SKM-1 treated with dmso at 0.1 percent for 144 hours (cell line): ENCODE measurements at regions not wholly inside any gene's neighbourhood (a gene's known extent, or its start where the extent isn't known, plus 50 kb on each side); places are given as distances from the start of the nearest gene placed in this dataset.

Source experiments
- DNase-seq: peaks from one replicate; lab custom pipeline; 2025; ENCODE audit not compliant: unreplicated experiment; lab: John Stamatoyannopoulos, UW

DNA sequence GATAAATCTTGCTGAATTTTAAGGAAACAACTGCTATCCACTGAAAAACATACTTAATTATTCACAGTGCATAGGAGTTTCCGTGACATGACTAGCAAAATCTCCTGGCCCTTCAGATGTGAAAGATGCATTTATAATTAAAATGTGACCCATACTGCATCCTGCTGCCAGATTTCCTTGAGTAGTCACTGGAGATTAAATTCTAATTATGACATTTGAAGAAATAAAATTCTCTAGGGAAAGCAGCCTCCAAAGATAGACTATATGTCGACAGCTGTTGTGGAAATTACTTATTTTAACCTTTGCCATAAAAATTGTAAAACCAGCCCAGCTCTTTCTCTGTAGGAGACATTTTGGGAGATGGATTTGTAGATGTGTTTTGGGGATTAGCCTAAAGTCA is 193.6 kb upstream of the SMC2 start:
- no peak for DNase-seq

DNA sequence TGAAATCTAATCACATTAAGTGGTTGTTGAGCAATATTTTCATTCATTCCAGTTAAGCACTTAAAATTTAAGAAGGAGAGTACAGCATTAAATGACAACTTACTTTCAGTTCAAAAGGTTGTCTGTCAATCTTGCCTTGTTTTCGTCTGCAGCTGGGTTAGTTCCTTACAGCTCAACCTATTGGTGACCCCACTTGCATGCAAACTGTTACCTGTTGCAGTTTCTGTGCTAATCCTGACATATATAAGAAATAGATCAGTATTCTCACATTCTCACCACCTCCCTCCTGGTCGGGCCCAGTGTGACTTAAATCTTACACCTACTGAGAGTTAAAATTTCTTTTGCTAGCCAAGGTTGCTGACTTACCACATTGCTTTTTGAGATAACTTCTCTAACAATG is 191.8 kb upstream of the SMC2 start:
- DNase-seq: no peak

DNA sequence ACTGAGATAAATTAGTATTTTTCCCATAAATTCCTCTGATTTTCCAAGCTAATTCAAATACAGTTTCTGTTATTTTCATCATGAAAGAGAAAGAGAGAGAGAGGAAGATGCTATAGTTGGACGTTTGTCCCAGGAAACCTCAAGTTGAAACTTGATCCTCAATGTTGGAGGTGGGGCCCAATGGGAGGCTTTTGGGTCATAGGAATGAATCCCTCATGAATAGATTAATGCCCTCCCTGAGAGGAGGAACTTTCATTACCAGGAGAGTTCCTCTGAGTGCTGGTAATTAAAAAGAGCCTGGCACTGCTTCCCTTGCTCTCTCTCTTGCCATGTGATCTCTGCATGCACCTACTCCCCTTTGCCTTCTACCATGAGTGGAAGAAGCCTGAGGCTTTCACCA is 189.9 kb upstream of the SMC2 start:
- DNase-seq: no peak

DNA sequence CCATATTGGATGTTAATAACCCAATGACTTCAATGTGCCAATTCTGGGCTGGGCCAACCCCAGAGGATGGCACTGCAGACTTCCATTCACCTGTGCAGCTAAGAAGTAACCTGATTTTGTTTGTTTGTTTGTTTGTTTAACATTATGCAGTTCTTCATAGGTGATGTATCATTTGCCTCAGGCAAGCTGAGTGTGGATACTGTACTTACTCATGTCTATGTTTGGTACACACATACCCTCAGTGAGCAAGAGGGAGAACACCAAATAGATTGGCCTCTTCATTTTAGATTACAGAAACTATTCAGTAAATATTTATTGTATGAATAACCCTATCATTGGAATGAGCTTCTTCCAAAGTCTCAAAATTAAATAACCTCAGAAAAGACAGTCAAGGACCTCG is 180.2 kb upstream of the SMC2 start:
- DNase-seq: no peak

DNA sequence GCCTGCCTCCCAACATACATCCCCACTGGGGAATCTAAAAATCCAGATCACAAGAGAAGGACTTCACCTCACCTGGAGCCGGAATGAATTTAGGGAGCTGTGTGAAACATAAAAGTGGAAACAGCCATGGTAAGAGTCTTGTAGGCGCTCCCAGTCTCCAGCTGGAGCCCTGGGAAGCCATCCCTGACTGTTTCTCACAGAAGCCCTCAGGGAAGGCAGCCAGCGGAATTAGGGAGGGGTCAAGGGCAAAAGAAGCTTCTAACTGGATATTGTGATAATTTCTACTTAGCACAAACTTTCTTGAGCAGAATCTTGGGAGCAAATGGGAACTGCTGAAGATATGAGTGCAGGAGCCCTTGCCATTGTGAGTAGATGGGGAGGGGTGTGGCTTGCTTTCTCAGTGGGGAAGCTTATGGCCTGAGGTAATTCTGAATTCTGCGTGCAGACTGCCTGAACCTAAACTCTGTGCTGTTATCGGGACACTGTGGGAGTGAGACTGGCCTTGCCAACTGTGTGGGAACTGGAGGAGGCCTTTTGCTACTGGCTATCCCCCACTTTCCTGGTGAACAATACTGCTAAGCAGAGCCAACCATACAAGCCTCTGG is 174.4 kb upstream of the SMC2 start:
- no peak for DNase-seq

DNA sequence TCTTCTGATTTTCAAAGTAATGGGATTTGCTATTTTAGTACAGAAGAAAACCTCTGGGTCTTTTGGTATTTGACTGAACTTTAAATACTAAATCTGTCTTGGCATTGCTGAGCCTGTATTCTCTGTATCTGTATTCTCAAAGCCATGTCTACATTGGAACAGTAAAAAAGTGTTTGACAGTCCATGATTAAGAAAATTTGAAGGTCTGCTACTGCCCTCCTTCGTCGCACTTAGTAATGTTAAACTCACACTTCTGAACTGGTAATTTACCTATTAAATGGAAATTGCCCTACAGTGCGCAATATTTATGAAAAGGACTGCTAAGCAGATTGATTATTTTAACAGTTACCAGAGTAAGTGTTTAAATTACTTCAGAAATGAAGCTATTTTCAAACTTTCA is 165.7 kb upstream of the SMC2 start:
- no peak for DNase-seq

DNA sequence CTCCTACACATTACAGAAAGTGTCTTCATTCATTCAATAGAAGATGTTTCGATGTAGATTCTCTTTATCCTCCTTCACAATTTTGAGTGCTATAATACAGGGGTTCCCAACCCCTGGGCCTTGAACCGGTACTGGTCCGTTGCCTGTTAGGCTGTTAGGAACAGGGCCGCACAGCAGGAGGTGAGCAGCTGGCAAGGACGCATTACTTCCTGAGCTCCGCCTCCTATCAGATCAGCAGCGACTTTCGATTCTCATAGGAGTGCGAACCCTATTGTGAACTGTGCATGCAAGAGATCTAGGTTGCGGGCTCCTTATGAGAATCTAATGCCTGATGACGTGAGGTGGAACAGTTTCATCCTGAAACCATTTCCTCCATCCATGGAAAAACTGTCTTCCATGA is 153.0 kb upstream of the SMC2 start:
- no peak for DNase-seq

DNA sequence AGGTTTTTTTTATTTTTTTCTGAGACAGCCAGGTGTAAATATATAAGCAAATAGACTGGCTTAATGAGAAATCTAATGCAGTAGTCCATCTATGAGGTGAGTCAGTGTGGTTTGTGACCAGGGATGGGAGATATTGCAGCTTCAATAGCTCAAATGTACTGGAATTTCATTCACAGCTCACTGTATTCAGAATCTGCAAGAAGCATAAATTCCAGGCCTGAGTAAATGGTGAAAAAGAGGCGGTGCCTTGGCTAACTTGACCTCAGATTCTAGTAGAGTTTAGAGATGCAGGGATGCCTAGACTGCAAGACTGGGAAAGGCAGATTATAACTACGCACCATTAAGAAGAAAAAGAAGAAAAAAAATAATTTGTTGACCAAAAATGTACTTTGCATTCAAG is 151.9 kb upstream of the SMC2 start:
- DNase-seq: no peak

DNA sequence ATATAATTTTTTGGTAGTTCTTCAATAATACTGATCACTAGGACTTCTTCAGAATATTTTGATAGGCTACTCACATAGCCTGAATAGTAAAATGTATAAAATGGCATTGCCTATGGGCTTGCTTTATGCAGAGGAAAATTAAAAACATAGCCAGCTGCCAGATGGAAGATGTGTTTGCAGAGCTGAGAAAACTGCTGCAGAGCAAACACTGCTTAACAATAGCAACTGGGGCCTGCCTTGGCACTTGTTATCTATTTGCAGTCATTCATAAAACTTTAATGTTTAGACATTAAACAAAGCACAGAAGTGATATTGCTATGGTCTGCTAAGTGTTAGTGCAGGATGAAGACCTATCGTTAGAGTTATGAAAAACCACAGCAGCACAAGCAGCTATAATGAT is 151.5 kb upstream of the SMC2 start:
- DNase-seq: no peak

DNA sequence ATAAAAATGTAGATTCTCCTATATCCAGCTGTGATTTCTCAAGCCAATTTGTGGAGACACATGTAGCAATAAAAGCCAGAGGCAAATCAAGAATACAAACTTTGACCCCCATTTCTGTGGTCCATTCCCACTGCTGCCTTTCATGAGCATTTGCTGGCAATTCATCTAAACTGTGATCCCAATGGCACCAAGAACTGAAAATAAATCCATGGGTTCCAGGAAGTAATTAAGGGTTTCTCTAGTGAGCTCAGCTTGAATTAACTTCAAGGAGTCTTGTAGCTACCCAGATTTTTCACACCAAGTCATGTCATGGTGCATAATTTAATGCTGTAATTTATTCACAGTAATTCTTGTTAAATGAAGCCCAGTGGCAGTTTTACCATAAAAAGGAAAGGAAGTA is 145.0 kb upstream of the SMC2 start:
- DNase-seq: no peak

DNA sequence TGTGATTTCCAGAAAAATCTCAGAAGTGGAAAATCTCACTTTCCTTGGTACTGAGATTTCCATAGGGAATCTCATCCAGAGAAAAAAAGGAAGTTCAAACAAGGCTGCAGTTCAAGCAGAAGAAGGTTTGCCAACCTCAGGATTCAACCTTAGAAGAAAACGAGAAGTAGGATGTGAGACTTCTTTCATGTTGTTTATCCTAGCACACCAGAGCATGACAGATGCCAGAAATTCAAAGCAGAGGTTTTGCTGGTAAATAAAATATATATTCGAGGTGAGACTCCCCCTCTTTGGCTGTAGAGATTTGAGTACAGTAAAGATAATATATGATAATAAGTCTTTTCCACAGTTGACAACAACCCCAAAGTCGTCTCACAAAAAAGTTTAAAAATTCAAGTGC is 116.9 kb upstream of the SMC2 start:
- no peak for DNase-seq

DNA sequence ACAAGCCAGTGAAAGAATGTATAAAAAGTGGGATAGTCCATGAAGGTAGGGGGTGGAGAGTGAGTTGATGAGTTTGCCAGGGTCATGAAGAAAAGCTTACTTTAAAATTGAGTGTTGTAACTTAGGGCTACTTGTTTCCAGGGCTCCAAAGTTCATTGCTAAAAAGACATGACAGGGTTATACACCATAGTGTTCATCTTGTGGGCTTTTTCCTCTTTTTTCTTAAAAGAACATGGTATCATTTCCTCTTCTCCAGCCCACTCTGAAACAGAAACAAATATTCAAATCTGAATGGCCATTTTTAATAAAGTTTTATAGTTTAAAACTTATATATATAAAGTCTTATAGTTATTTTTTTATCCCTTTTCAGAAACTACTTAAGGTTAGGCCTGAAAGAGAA is 115.7 kb upstream of the SMC2 start:
- DNase-seq: no peak

DNA sequence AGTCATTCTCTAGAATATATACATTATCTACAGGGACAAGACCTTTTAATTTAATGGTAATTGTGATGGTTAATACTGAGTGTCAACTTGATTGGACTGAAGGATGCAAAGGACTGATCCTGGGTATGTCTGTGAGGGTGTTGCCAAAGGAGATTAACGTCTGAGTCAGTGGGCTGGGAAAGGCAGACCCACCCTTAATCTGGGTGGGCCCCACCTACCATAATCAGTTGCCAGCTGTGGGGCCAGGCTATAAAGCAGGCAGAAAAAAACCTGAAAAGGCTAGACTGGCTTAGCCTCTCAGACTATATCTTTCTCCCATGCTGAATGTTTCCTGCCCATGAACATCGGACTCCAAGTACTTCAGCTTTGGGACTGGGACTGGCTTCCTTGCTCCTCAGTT is 112.2 kb upstream of the SMC2 start:
- no peak for DNase-seq

DNA sequence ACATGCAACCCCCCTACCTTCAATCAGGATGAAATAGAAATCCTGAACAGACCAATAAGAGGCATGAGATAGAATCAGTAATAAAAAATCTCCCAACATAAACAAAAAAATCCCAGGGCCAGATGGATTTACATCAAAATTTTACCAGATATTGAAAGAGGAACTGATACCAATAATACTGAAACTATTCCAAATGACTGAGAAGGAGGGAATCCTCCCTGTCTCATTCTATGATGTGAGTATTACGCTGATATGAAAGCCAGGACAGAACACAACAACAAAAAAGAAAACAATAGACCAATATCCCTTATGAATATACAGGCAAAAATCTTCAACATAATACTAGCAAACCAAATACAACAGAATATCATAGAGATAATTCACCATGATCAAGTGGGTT is 109.0 kb upstream of the SMC2 start:
- no peak for DNase-seq

DNA sequence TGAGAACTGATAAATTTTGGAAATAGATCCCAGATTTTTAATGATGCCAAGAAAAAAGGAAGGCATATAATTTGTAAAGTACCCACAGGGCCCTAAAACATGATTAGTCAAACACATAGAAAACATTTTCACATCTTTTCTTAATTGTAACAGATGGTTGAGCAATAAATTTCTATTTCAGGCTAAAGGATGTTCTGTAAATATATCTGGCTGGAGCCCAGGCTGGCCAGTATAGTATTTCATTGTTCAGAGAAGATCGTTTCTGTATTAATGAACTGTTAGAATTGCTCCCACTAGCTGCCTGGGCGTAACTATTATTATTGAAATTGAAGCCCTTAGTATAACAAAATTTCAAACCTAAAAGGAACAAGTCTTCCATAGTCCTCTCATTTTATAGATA is 105.3 kb upstream of the SMC2 start:
- DNase-seq: no peak

DNA sequence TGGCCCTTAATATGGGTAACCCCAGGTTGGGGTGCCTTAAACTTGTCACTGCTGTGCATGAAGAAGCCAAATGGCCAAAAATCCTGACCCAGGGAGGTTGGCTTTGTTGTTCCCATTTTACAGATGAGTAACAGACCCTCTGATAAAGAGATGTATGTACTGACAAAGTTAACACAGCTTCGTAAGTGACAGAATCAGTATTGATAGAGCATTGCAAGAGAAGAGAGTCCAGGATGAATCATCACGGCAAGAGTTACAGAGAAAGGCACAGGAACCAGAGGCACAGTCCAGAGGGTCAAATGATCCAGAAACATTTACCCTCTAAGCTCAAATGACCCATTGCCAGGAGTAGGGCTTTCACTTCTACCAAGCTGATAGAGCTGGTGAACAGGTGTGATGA is 103.8 kb upstream of the SMC2 start:
- no peak for DNase-seq

DNA sequence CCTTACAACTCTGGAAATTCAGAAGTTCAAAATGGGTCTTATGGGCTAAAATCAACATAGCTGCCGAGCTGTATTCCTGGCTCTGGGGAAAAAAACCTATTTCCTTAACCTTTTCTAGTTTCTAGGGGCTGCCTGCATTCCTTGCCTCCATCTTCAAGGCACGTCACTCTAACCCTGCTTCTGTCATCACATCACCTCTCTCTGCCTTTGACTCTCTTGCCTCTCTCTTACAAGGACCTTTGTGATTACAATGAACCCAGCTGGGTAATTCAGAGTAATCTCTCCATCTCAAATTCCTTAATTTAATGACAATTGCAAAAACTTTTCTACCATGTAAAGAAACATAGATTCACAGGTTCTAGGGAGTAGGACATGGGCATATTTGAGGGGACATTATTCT is 103.1 kb upstream of the SMC2 start:
- no peak for DNase-seq

DNA sequence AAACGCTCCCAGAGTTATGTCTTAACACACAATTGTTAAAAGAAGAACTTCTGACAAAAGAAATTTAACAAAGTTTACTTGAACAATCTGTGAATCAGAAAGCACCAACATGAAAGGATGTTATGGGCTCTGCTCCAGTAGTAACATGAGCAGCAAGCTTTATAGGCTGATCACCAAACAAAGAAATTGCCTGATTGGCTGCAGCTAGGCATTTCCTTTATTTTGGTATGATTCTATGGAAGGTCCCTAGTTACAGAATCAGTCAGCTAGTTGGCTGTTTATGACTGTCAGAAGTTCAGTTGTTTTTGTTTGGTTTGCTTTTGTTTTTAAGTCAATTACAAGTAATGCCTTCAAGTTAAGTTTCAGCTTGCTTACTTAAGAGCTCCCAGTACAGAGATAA is 102.4 kb upstream of the SMC2 start:
- DNase-seq: no peak

DNA sequence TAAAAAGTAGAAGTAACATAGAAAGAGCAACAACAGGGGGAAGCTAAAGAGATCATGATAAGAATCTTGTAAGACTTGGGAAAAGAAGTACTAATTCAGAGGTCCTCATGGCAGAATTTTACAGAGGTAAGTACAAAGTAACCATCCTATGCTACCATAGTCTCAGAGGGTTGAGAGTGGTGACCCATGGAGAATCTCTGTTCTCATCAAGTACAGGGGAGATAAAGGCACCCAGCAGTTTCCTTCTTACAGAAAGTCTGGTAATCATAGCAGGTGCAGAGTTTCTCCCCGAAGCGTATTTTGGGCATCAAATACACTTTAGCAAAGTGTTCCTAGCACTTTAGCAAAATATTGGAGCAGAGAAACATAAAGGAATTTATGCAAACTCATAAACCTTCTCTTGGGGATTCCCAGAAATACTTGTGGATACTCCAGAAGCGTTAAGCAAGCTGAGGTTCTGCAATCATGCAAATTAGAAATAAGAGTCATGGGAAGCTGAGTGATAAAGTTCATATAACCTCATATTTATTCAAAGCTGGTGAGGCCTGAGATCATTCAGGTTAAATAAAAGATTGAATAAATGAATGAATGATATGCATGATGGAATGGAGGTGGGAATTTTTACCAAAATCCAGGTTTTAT is 101.0 kb upstream of the SMC2 start:
- DNase-seq: no peak

DNA sequence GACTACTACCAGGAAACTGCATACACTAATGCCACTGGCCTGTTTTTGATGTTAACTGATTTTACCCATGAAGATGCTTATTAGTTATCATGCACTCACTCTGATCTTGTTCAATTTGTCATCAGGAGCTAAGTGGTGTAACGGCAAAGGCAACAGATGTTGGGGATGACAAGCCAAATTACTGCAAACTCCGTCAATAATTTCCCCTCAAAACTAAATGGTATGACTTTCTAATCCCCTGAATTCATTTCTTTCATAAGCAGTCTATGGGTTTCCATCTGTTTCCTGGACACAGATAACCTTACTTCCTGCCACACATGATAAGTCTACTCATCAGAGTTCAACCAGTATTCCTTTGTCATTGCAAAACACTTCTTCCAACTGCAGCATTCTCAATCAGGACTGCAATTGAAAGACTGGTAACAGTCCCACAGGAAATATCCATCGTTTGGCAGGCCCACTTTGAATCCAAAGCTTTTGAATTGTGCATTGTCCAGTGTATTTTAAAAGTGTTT is 96.2 kb upstream of the SMC2 start:
- DNase-seq: no peak

DNA sequence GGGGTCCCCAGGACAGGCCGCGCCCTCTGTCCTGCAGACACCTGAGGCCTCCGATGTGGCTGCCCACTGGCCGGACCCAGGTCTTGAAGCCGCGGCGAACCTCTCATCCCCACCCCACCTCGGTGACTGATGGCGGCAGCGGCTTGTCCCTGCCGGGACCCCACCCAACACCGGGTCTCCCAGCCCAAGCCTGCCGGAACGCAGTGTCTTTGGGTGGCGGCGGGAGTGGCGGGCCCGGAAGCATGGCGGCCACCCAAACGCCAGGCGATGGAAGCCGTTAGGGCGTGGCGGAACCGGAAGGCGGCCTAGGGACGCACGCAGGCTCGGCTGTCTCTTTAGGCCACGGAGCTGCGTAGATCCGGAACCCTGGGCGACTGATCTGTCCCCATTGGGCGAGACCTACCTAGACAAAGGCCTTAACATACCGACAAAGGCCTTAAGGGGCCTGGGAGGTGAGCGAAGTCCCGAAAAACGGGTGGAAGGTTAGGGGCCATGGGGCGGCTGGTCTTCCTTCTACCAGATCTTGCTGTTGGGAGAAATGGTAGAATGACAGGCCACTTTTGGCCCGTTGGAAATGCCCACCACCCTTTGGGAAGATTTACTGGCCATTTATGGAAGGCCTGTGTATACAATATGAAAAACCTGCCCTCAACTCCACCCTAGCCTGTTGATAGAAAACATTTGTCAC is 94.6 kb upstream of the SMC2 start:
- DNase-seq: no peak

DNA sequence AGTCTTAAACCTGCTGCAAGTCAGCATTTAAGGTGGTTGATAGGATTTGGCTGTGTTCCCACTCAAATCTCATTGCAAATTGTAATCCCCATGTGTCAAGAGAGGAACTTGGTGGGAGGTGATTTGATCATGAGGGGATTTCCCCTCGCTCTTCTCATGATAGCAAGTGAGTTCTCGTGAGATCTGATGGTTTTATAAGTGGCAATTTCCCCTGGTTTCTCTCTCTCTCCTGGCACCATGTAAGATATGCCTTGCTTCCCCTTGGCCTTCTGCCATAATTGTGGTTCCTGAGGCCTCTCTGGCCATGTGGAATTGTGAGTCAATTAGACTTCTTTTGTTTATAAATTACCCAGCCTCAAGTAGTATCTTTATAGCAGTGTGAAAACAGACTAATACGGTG is 84.3 kb upstream of the SMC2 start:
- DNase-seq: no peak

DNA sequence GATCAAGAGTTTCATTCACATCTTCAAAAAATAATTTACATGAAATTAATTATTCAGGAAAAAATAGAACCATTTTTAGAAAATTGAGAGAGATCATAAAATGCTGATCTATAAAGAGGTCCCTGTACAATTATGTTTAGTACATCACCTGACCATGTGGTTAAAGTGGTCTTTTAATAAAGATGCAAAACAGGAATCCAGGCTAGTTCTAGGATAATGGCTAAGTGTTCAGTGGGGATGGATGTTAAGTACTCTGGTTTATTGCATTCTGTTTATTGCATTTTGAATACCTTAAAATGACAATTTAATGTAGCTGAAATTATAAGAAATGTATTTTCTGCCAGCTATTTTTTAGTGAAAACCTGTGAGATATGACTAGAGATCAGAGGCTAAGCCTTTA is 72.0 kb upstream of the SMC2 start:
- DNase-seq: no peak
